HG03097 (cell line): ENCODE measurements at regions not wholly inside any gene's neighbourhood (a gene's known extent, or its start where the extent isn't known, plus 50 kb on each side); places are given as distances from the start of the nearest gene placed in this dataset.
"Not testable (repeated sequence)": the region's sequence is repeated elsewhere in the genome, so short reads cannot be mapped to it uniquely, and the experiment has no call there.

Experiments used
- ATAC-seq: cut with Tn5 transposase; IDR thresholded peaks from one replicate; pipeline ENCODE4 v1.9.1; 2021; ENCODE audit not compliant: unreplicated experiment, low FRiP score

DNA sequence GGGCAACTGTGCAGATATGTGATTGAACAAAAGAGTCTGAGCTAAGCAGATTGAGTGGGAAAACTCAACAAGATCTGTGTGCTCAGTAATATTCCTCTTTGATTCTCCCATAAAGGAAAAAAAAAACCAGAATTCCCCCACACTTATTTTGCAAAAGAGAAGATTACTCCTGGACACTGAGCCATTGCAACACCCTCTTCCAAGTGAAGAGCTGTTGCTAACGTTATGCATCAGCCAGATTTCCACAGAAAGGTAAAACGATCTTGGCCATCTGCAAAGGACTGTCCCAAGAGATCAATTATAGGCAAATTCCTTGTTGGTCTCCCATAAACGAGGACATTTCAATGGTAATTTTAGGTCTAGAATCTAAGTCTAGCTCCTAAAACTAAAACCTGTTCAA lies 587.7 kb downstream of the C12orf50 start:
- ATAC-seq = no peak

DNA sequence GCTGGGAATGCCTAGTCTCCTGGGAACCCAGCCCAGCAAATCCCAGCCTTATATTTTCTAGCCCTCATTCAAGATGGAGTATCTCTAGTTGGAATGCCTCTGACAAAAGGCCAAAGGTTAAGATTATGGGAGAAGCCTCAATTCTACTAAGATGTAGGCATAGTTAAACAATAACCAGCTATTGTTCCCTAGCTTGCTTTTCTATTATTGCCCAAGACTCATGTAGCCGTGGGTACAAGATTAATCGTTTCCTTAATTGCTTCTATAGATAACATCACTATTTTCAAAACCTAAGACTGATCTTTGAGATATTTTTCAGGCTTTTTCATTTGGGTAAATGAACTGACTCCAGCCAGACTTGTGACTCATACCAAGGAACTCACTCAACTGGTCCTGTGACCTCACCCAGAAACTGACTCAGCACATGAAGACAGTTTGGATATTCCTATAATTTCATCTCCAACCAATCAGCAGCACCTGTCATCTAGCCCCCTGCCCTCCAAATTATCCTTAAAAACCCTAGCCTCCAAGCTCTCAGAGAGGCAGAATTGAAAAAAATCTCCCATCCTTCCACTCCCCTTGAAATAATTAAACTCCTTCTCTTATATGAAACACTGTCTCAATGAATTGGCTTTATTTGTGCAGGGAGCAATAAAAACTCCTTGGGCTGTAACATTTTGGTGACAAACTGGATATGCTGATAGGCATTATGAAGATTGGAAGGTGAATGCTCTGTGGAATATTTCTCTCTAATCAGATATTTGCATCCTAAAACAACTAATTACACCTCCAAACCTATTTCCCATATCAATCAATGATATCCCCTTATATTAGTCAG lies 589.0 kb downstream of the C12orf50 start:
- no peak for ATAC-seq

DNA sequence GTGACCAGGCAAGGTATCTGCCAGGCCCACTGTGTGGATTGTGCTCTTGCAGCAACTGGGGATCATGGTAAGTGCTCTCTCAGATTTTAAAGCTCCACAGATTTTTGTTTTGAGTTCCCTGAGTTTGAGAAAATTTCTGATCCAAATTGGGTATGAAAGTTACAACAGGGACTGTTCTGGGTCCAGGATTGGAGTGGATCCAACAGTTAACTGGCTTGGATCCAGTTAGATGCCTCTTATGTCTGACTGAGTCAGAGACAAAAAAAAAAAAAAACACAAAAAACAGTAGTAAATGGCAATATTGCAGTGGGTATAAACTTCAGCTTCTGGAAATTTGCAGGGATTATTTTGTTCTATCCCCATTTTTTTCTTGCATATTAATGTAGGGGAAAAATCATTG lies 598.8 kb downstream of the C12orf50 start:
- ATAC-seq = no peak

DNA sequence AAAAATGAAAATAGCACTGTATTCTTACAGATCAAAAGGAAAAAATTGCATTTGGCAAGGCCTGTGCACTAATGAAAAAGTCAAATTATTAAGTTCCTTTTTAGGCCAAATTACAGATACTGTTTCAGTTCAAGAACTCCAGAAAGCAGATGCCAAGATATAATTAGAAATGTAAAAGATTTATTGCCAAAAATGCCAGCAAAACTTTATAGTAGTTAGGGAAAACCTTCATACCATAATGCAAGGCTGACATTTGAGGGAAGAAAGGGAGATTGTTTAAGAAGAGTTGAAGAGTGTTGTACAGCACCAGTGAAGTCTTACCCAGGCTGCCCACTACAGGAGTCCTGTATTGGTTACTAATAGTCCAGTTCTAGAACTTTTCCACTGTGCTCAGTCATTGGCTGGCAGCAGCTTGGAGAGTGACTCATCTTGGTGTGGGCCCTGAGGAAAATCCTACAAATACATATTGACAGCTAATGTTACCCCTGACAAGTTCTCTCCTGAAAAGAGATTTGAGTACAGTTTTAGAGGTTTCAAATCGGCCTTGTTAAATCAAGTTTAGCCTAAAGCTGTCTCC lies 600.4 kb downstream of the C12orf50 start:
- ATAC-seq = no peak

DNA sequence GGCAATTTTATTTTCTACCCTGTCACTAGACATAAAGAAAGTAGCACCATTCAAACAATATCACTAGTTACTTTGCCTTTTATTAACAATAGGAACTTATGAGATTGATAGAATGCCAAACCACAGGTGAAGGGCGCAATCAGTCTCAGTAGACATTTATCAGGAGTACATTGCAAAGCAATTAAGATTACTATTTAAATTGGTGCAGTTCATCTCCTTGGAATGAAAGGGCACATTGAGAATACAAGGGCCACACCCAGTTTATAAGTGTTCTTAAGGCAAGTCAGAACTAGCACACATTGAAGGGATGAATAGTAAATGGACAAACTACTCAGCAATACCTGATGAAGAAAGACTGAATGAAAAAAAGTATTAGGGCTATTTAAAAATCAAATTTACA lies 601.4 kb downstream of the C12orf50 start:
- ATAC-seq = no peak

DNA sequence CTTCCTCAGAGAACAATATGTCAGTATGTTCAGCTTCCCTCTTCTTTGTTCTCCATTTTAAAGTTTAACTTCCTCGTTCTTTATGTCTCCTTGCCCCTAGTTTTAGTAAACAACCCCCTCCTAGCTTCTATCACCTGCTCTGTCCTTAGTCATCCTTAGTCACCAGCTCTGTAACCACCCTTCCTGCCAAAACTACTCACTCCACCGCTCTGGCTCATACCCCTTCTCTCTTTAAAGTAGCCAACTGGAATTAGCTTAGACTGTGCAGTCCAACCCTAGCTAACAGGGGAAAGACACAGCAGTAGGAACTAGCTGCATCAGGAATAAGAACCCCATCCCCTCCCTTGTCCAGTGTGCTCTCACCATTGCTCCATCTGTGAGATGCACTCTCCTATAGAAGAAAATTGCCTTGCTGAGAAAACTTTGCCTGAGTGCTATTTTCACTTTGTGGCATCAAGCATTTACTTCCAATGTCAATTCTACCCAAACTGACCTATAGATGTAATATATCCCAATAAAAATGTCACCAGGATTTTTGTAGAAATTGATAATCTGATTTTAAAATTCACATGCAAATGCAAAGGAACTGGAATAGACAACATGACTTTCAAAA lies 603.2 kb downstream of the C12orf50 start:
- no peak for ATAC-seq

DNA sequence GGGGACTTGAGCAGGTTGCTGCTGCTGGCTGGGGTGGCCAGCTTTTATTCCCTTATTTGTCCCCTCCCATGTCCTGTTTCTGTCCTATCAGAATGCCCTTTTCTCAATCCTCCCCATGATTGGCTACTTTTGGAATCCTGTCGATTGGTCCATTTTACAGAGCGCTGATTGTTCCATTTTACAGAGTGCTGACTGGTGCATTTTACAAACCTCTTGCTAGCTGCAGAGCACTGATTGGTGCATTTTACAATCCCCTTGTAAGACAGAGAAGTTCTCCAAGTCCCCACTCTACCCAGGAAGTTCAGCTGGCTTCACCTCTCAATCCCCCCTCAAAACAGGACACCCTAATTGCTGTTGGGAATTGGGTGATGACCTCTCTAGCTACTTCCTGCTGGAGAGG lies 608.0 kb downstream of the C12orf50 start:
- ATAC-seq = not testable (repeated sequence)

DNA sequence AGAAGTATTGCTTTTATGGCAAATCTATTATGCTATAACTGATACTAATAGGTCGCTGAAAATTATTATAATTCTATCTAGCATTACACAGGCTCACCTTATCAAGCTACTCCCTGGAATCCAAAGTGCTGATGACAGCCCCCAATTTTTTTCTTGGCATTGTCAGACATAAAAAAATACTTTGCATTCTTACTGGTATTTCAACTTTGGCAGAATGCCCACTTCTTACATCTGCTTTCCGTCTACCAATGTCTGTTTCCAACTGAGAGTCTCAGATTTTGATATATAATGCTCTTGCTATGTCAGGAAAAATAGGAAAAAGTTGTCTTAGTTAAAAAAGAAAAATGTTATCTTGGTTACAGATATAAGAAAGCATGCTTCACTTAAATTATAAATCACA lies 615.4 kb downstream of the C12orf50 start:
- no peak for ATAC-seq

DNA sequence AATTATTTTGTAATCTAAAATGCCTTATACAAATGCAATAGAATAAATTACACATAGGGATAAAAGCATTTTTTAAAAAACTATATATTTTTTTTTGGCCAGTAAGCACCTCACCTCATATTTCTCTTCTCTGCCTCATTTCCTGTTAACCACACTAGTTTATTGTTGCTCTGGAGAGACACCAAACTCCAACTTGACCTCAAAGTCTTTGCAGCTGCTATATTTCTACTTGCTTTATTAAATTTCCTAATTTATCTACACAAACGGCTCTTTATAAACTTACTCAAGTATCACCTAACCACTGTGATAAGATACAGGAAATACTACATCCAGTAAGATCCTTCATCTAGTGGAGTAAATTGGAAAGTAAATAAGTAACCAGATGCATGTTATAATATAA lies 622.3 kb downstream of the C12orf50 start:
- no peak for ATAC-seq

DNA sequence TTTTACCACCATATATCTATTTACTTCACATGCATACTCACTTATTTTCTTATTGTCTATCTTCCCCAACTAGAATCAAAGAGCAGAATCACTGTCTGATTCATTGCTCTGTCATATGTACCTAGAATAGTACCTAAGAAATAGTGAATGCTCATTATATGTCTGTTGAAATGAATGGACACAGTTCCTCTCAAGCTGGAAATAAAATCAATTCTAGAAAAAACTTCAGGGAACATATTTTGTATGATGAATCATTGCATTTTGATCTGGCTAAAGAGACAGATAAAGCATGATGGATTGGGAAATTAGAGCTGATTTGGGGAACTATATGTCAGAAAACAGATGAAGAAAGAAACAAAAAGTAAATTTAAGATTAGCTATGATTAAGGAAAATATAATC lies 623.3 kb downstream of the C12orf50 start:
- no peak for ATAC-seq

DNA sequence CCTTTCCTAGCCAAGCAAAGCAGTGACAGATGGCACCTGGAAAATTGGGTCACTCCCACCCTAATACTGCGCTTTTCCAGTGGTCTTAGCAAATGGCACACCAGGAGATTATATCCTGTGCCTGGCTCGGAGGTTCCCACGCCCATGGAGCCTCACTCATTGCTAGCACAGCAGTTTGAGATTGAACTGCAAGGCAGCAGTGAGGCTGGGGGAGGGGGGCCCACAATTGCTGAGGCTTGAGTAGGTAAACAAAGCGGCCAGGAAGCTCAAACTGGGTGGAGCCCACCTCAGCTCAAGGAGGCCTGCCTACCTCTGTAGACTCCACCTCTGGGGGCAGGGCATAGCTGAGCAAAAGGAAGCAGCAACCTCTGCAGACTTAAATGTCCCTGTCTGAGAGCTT lies 635.0 kb downstream of the C12orf50 start:
- not testable (repeated sequence) for ATAC-seq

DNA sequence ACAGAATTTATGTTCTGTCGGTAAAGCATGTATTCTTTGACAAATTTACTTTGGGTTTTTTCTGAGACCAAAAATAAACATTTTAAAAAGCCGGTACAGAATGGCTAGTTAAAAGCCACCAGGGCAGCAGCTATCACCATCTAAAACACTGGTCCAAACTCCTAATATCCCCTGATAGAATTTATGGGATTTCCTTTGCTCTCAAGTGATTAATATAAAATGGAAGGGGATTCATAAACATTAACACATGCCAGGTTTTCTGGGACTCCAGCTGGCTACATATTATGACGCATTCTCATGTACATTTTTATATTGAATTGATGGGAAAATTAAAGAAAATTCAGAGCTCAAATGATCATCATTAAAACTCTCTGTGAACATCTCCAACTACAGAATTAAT lies 640.8 kb downstream of the C12orf50 start:
- no peak for ATAC-seq

DNA sequence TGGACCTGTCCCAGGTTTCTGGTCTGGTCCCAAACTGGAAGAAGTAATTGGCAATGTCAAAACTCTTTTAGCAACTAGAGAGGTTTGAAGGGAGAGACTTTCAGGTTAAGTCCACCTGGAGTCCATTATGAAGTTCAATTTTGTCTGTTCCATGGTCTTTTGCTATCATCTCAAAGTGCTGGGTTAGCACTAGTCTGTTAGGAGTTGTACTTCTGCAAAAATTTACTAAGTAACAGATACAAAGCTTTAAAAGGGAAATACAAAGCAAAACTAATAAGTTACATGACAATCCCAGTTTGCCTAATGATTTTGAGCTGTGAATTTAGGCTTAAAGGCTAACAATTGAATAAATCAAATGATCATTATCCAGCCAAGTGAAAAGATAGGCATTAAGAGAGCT lies 643.9 kb downstream of the C12orf50 start:
- no peak for ATAC-seq

DNA sequence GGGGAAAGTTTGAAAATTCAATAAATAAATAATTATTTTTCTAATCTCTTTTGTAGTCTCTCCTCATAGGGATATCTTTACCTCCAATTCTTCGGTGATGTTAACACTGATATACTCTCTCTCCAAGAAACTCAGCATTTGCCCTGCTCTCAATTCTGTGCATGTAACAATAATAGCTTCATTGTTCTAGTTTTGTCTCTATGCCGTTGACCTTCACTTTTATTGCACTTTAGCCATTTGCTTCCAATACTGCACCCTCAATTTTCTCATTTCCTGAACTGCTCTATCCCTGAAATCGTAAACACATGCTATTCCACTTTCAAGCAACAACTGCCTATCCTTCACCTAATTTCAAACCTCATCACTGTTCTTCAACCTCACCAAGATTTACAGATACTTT lies 645.0 kb downstream of the C12orf50 start:
- ATAC-seq = no peak

DNA sequence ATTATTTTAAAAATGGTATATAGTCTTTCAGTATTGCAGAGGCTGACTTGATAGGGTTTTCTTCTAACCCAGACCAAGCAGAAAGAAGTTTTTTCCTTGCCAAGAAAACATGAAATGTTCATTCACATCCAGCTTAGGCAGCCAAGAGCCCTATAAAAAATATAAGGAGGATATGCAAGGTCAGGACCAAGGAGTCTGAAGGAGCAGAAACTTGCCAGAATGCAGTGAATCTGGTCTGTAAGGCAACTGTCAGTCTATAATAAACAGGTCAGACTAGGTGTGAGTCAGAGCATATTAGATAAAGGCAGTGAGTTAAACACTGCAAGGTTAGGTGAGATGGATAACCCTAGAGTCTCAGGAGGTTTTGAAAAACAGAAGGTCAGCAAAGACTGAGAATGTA lies 645.5 kb downstream of the C12orf50 start:
- ATAC-seq = no peak

DNA sequence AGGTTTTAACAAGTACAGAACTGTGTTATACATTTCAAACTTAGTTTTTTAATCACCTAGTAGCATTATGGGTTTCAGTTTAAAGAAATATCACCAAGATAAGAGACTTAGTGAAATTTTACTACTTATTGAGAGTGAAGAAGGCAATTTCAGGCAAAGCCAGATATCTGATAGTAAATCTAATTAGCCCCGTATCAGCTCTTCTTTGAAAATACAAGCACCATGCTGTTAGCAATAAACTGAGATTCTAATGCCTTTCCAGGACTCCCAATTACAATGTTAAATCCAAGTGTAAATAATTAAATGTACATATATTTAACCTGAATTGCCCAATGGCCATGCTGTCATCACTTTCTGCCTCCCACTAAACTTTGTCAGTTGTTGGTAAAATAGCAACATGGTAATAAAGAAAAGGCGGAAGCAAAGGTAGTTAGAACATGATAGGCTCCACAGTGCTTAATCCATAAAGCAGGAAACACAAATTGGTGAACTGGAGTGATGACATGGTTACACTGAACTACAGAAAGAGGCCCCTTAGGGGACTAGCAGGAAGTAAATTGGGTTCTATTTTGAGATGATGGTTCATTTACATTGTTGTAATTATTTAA lies 646.1 kb downstream of the C12orf50 start:
- ATAC-seq = no peak

DNA sequence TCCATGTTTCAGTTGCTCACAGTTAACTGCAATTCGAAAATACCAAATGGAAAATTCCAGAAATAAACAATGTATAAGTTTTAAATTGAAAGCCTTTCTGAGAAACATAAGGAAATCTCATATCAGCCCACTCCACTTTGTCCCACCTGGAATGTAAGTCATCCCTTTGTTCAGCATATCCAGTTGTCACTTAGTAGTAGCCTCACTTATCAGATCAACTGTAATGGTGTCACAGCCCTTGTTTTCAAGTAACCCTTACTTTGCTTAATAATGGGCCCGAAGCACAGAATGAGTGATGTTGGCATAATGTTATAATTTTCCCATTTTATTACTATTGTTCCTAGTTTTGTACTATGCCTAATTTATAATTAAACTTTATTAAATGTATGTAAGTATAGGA lies 646.8 kb downstream of the C12orf50 start:
- ATAC-seq = no peak

DNA sequence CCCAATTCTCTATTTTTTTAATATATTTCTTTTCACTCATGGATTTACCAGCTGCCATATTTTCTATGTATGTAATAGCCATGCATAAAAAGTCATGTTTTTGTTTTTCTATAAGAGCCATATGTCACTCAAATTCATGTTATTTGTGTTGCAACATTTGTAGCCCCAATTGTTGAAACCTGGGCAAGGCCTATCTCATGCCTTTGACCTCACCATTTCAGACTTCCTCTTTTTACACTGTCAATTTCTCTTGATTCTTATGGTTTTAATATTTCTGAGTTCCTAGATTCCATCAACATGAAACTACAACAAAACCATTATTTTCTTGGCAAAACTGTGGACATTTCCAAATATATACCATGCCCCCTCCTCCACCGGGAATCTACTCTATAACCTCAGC lies 647.5 kb downstream of the C12orf50 start:
- no peak for ATAC-seq

DNA sequence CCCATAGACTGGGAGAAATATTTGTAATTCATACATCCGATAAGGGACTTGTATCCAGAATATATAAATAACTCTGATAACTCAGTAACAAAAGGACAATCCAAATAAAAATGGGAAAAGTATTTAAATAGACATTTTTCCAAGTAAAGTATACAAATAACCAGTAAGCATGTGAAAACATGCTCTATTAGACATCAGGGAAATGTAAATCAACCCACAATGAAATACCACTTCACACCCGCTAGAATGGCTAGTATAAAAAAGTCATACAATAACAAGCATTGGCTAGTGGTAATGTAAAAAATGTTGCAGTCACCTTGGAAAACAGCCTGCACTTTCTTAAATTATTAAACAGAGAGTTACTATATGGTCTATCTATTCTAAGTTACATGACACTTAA lies 650.7 kb downstream of the C12orf50 start:
- no peak for ATAC-seq

DNA sequence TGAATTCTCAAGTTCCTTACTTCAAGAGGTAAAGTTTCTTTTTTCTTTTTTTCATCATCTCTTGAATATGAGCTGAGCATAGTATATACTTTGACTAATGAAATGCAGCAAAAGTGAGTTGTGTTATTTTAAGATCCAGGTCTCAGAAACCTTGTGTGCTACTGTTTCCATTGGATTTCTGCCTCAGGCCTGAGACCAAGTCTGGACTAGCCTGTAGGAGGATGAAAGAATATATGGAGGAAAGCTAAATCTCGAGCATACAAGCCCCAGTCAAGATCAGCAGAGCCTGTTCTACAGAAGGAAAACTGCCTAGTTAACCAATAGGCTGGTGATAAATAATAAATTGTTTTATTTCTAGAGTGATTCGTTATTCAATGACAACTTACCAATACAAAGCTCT lies 652.5 kb downstream of the C12orf50 start:
- ATAC-seq = no peak

DNA sequence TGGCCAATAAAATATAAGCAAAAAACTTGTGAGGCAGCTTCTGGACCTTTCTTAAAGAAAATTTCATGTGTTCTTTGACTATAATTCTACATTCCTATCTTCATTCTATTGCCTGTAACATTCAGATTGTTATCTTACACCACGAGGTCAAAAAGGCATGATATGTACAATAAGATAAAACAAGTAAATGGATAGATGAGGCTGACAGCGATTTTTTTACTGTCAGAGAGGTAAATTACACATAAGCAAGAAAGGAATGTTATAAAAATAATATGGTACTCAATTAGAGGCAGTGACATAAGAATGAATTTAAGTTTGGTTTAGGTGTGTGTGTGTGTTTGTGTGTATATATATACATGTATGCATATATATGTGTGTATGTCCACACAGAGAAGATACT lies 660.0 kb downstream of the C12orf50 start:
- ATAC-seq = no peak

DNA sequence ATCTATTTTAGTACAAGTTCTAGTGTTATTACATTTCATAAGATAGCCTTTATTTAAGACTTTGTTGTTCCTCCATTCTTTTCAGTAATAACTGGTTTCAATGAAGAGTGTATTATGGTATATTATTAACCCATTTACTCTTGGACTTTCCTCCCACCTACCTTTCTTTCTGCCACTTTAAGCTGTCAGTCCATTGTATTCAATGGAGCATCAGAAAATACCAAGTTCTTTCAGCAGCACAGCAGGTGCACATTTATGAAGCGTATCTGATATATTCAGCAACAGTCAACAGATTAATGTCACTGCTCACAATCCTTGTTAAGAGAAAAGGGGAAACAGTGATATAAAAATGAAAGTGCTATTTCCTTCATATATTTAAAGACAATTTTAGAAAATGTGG lies 660.9 kb downstream of the C12orf50 start:
- ATAC-seq = no peak
